T-helper 22 cell (primary cell): ENCODE measurements at regions not wholly inside any gene's neighbourhood (a gene's known extent, or its start where the extent isn't known, plus 50 kb on each side); places are given as distances from the start of the nearest gene placed in this dataset.
"Not testable (repeated sequence)": the region's sequence is repeated elsewhere in the genome, so short reads cannot be mapped to it uniquely, and the experiment has no call there.

Experiments used
- DNase-seq: peaks from one replicate; pipeline ENCODE4 v3.0.0-alpha.2; 2020; ENCODE audit warnings: low read depth

DNA sequence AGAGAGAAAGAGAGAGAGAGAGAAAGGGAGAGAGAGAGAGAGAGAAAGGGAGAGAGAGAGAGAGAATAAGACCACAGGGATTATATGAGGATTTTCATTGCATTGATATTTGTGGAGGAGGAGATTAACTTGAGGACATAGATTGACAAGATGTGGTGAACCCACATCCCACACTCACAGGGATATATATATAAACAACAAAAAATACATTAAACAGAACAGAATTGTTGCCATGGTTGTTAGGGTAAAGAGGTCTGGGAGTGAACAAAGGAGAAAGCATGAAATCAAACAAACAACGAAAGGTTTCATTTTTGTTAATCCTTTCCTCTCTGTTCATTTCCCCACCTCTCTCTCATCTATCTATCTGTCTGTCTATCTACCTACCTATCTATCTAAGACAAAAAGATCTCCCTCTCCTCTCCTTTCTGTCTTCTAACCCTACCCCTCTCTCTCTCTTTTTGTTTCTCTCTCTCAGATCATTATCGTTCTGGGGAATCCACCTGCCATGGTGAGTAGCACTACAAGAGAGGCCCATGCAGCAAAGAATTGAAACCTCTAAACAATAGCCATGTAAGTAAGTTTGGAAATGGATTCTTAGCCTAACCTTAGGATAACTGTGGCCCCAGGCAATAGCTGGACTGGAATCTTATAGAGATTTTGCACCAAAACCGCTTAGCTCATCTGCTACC, 280.9 kb downstream of the RAP2B start:
- DNase-seq: no peak

DNA sequence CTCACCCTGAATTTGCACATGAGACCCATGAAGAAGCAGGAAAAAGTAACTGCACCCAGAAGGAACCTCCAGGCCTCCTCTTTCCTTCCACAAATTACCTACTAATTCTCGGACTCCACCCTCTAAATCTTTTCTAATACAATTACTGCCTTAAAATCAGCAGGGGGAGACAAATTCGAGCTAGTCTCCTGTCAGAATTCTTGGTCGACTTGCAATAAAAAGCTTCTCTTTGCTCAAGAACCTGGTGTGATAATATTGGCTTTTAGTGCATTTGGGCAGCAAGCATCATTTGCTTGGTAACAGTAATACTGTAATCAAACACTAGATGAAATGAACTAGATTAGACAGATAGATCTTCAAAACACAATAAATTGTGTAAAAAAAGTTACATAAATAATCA, 281.9 kb downstream of the RAP2B start:
- DNase-seq: no peak

DNA sequence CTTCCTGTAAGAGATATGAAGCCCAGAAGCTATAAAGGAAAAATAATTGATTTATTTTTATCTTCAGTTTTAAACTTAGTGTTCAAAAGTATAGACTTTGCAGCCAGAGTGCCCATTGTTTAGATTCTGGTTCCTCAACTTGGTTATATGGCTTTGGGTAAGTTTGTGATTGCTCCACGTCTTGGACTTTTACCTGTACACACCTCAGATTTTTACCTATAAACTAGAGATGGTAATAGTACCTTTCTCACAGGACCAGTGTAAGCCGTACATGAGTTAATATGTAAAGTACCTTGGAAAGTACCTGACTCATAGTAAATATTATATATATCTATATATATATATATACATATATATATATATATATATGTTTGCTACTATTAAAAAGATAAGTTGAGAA, 283.8 kb downstream of the RAP2B start:
- DNase-seq: no peak

DNA sequence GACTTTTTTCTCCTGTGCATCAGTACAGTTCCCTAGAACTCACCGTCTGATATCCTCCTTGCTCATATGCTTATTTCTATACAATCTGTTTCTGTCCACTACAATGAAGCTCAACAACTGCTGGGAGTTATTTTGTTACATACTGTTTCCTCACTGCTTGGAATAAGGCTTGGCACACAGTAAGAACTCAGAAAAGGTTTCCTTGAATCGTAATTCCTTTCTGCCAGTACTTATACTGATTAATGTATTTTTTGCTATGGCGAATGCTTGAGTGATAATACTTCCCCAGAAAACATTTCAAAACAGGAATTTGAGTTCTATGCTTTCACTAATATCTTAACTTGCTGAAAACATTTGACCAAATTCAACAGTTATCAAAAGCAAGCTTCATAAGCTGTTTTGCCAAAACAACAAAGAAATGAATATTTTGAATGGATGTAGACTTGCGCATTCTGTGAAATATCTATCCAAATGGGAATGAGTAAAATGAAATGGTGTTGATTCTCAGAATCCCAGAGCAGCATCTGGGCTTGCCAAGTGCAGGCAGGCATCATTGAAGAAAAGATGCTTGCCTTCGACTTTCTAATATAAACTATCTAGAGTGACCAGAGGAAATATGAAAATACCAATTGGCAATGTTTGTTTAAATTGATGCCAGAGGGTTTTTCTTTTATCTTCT, 286.3 kb downstream of the RAP2B start:
- DNase-seq: no peak

DNA sequence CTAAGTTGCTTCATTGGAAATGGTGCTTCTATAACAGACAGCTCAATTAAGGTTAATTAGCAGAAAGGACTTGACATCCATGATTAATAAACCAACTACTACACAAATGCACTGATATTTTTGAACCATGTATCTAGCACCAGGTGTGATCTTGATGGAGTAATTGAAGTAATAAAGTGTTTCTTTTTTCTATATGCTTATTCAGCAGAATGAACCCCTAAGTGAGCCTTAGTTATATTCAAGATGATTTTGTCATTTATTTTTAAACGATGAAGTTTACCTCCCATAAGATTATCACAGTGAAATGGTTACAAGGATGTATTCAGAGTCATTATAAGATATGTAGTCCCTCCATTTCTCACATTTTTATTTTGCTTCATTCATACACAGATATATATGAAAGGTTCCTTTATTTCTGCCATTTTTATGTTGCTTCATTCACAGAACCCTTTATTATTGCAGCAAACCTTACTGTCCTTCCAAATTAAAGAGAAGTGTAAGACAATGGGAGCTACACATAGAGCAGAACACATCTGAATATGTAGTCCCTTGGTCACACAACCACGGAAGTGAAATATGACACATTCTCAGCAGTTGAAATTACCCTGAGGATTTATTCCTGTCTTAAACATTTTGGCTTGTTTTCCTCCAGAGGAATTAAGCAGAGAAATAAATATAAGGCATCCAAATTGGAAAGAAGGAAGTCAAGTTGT, 295.0 kb downstream of the RAP2B start:
- no peak for DNase-seq

DNA sequence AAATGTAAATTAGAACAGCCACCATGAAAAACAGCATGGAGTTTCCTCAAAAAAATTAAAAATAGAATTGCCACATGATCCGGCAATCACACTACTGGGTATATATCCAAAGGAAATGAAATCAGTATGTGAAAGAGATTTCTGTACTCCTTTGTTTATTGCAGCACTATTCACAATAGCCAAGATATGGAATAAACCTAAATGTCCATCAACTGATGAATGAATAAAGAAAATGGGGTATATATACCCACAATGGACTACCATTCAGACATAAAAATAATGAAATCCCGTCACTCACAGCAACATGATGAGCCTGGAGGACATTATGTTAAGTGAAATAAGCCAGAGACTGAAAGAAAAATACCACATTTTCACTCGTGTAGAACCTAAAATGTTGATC, 296.9 kb downstream of the RAP2B start:
- DNase-seq: no peak

DNA sequence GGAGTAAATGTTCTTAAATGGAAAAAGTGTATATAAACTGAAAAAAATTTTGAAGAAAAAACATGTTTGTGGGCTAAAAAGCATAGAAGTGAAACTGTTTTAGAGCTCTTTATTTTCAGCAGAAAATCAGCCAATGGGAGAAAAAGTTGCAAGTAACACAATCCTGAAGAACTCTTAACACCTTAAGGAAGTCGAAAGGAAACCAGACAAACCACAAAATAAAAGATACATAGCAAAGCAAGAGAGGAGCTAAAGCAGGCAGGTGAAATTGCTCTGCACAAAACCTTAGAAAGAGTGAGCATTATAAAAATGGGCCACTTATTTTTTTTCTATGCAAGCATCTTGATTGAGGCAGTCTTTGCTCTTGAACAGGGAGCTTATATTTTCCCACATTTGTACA, 300.5 kb downstream of the RAP2B start:
- DNase-seq: no peak

DNA sequence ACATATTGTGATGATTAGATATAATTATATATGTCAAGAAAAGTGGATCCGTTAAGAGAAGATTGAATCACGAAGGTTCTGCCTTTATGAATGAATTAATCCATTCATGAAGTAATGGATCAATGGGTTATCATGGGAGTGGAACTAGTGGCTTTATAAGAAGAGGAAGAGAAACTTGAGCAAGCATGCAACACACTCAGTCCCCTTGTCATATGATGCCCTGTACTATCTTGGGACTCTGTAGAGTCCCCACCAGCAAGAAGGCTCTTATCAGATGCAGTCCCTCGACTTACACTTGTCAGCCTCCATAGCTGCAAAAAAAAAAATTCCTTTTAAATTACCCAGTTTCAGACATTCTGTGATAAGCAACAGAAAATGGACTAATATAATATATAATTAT, 301.9 kb downstream of the RAP2B start:
- DNase-seq: no peak

DNA sequence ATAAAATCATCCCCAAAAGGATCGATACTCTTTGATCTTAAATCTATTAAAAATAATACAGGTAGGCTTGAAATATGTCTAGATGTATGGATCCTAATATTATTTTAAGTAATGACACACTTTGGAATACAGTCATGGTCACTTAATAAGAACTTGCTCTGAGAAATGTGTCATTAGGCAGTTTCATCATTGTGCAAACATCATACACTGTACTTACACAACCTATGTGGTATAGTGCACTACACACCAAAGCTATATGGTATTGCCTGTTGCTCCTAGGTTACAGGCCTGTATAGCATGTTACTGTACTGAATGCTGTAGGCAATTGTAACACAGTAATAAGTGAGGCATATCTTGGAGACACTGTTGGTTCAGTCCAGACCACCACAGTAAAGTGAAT, 307.1 kb downstream of the RAP2B start:
- no peak for DNase-seq

DNA sequence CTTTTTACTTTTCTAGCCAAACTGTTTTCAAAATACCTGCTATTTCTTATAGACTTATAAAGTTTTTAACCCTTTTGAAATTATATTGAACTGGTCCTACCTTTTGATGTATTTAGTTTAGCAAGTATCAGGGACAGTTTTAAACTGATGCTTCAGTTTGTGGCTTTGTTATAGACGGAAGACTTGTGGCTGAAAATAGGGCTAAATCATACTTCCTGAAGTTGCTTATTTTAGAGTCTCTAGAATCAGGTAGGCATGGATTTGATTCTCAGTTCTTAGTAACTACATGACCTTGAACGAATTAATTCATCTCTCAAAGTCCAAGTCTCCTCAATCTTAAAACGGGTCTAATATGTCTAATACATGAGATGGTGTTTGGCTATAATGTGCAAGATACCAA, 322.8 kb downstream of the RAP2B start:
- DNase-seq: no peak

DNA sequence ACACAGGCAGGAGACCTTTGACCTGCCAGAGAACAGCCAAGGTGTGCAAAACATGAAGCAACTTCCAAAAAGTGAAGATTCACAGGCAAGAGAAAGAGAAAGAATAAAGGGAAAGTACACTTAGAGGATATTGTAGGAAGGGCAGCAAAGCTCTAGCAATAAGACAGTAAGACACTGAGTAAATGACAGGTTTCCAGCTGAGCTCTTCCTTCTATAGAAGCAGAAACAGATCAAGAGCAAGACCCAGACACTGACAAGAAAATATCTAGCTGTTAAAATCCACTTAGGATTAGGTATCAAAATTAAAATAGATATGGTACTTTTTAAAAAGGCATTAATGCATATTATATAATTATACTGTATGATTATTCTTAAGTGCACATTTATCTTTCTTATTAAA, 333.4 kb downstream of the RAP2B start:
- no peak for DNase-seq

DNA sequence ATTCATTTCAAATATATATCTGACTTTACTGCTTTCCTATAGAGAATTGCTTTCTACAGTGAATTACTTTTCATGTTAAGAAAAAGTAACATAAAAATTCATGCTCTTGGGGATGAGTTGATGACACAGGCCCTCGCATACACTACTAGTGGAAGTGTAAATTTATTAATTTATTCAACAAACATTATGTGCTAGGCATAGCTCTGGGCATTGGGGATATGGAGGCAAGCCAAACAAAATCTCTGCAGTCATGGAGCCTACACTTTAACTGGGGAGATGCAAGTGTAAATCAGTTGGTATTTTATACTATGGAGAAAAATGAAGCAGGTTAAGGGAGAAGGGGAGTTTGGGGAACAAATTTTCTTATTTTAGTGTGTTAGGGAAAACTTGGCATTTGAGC, 340.7 kb downstream of the RAP2B start:
- DNase-seq: no peak

DNA sequence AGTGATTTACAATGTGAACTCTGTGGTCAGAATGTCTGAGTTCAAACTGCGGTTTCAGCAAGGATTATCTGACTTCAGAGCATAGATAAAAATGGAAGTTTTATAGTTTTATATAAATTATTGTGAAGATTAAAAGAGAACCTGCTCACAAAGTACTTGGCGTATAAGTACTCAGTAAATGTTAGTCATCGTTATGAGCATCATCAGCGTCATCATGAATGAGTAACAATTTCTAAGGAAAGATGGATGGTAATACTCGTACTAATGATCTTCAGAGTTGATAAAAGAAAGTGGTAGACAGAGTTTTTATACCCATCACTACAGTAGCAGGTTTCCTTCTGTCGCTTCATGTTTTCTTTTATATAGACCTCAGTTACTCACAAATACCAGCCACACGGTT, 341.8 kb downstream of the RAP2B start:
- DNase-seq: no peak

DNA sequence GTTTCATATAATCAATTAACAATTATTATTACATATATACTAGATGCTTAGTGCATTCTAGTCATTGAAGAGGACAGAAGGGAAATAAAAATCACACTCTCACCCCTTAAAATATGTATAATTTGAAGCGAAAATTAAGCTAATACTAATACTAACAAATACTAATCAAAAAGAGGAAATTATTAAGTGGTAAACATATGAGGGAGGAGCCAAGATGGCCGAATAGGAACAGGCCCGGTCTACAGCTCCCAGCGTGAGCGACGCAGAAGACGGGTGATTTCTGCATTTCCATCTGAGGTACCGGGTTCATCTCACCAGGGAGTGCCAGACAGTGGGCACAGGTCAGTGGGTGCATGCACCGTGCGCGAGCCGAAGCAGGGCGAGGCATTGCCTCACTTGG, 344.2 kb downstream of the RAP2B start:
- not testable (repeated sequence) for DNase-seq

DNA sequence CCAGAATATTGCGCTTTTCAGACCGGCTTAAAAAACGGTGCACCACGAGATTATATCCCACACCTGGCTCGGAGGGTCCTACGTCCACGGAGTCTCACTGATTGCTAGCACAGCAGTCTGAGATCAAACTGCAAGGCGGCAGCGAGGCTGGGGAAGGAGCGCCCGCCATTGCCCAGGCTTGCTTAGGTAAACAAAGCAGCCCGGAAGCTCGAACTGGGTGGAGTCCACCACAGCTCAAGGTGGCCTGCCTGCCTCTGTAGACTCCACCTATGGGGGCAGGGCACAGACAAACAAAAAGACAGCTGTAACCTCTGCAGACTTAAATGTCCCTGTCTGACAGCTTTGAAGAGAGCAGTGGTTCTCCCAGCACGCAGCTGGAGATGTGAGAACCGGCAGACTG, 344.7 kb downstream of the RAP2B start:
- not testable (repeated sequence) for DNase-seq

DNA sequence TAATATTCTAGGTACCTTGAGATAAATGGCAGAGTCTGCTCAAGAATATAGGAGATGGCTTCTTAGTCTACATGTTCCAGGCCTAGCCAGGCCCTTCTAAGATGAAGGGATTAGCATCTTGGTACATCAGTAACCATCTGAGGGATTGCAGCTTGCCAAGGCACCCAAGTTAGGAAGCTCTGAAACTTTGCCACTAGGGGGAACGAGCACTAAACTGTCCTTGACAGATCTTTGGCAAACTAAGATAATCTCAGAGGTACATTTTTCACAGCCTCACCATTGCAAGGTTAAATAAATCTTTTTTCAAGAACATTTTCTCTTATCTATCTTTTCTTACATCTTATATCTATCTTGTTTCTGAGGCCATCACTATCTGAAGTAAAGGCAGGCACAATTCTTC, 351.2 kb downstream of the RAP2B start:
- DNase-seq: no peak

DNA sequence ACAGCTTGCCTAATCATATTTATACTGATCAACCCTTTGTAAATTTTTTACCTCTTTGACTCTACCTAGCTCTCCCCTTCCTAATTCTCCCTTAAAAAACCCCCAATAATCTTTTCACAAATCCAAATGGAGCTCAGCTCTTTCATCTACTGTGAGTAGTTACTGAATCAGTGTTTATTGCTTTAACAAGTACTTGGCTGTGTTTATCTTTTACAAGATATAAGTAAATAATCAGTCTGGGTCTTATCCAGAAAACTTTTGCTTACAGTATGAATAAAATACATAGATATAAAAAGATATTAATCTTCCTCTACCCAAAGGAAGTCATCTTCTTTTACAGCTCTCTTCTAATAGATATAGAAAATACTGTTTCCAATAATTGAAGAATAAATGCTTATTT, 366.4 kb downstream of the RAP2B start:
- no peak for DNase-seq

DNA sequence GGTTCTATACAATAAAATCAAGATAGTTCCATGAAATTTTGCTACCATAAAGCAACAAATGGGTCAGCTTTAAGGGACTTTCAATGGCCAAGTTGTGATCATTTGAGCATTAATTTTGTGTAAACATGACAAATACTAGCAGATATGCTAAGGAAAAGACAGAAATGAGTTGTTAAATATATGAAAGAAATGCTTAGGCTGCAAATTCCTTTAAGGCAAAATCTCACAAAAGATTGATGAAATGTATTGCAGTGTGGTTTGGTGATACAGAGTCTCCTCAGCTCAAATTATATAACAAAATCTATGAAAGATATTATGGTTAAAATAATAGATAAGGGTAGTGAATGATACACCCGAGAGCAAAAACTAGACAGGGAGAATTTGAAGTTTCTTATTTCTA, 377.2 kb downstream of the RAP2B start:
- no peak for DNase-seq

DNA sequence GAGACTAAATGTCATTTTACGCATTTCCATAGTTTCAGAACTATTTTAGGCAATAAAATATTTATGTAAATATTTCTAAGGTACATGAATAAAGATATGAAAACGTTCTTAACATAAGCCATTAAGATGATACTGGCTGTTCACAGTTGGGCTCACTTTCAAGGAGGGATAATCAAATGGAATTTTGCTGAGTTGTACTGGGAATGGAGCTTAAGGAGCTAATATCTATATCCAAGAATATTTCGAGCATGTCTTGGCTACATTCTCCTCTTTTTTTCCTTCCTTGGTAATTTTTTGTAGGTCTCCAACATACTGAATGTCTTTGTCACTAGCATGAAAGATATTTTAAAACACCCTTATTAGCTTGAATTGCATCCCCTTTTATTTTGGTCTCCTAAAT, 383.4 kb downstream of the RAP2B start:
- no peak for DNase-seq

DNA sequence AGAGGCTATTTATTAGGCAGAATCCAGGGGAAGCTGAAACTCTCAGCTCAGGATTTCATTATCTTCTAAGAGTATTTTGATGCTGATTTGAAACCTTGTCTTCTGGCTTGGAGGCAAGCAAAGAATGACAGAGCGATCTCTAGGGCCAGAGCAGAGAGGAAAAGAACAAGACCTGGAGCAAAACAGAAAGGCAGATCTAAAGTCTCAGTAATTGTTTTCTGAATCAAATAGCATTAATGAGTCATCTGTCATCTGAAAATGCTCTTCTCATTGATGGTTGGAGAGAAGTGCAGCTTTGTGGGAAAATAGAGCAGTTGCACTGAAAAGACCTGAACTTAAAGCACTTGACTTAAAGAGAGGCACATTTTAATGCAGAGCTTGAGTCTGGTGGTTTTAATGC, 385.9 kb downstream of the RAP2B start:
- no peak for DNase-seq

DNA sequence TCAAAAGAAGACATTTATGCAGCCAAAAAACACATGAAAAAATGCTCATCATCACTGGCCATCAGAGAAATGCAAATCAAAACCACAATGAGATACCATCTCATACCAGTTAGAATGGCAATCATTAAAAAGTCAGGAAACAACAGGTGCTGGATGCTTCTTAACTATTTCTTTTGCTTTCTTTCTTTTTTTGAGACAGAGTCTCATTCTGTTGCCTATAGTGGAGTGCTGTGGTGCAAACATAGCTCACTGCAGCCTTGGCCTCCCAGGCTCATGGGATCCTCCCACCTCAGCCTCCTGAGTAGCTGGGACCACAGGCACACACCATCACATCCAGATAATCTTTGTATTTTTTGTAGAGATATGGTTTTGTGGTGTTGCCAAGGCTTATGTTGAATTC, 387.7 kb downstream of the RAP2B start:
- DNase-seq: not testable (repeated sequence)

DNA sequence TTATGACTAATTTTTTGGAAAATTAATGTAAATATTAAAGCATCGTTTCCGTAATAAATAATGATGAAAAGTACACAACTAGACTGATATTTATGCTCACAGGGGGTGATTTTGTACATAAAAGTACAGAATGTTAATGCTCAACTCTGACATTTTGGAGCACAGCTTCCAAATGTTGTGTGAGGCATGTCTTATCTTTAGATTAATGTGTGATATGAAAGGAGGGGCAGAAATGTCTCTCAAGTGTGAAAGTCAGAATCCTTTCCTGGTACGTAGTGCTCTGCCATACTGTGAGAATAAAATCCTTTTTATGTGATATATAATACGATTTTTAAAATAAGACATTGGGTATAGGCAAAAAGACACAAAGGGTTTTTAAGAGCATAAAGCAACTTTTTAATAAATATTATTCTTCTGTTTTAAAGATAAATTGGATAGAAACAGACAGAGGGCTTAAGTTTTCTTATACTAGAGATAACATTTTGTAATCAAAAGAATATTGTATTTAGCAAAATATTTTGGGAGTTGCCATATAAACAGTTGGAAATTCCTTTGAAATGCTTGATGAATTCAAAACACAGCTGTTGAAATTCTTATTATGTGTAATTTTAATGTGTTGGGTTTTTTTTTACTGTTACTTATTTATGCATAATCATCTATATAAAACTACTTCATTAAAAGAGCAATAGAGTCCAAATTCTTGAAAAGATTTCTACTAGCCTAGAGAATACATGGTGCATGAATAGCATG, 389.7 kb downstream of the RAP2B start:
- DNase-seq: no peak
